GM20431 (cell line): ENCODE measurements at regions not wholly inside any gene's neighbourhood (a gene's known extent, or its start where the extent isn't known, plus 50 kb on each side); places are given as distances from the start of the nearest gene placed in this dataset.

Experiments
- in situ Hi-C: fragments of 300-500 bp; cut with MseI, MboI; formaldehyde crosslinking; loops from one replicate; pipeline ENCODE4 v1.15.0; 2020; ENCODE audit warnings: low sequenced_read_pairs; ENCODE audit not compliant: unreplicated experiment

- in situ Hi-C loops: no loop called here
Observed at GRCh38 chr20:12255461-12255970, 337.8 kb downstream of the BTBD3 start.

- in situ Hi-C loops: no loop called here
Observed at GRCh38 chr20:12256806-12257205, 339.1 kb downstream of the BTBD3 start.

GRCh38 chr20:12262747-12263146, 345.1 kb downstream of the BTBD3 start:
- in situ Hi-C loops: no loop called here

- in situ Hi-C loops: no loop called here
Observed at GRCh38 chr20:12264711-12265110, 347.0 kb downstream of the BTBD3 start.

- in situ Hi-C loops: no loop called here
Observed at GRCh38 chr20:12265662-12266061, 348.0 kb downstream of the BTBD3 start.

GRCh38 chr20:12269579-12269978, 351.9 kb downstream of the BTBD3 start:
- in situ Hi-C loops: no loop called here

GRCh38 chr20:12270863-12271262, 353.2 kb downstream of the BTBD3 start:
- in situ Hi-C loops: no loop called here

GRCh38 chr20:12276011-12276673, 358.4 kb downstream of the BTBD3 start:
- in situ Hi-C loops: no loop called here

GRCh38 chr20:12287575-12287974, 369.9 kb downstream of the BTBD3 start:
- in situ Hi-C loops: no loop called here

GRCh38 chr20:12289465-12289864, 371.8 kb downstream of the BTBD3 start:
- in situ Hi-C loops: no loop called here

- in situ Hi-C loops: no loop called here
Observed at GRCh38 chr20:12291386-12291785, 373.7 kb downstream of the BTBD3 start.

- in situ Hi-C loops: no loop called here
Observed at GRCh38 chr20:12293900-12294299, 376.2 kb downstream of the BTBD3 start.

GRCh38 chr20:12294678-12295077, 377.0 kb downstream of the BTBD3 start:
- in situ Hi-C loops: no loop called here

GRCh38 chr20:12305188-12305950, 387.7 kb downstream of the BTBD3 start:
- in situ Hi-C loops: no loop called here

- in situ Hi-C loops: no loop called here
Observed at GRCh38 chr20:12306107-12306506, 388.4 kb downstream of the BTBD3 start.

- in situ Hi-C loops: no loop called here
Observed at GRCh38 chr20:12311094-12311865, 393.6 kb downstream of the BTBD3 start.

- in situ Hi-C loops: no loop called here
Observed at GRCh38 chr20:12315652-12316051, 398.0 kb downstream of the BTBD3 start.

- in situ Hi-C loops: no loop called here
Observed at GRCh38 chr20:12316794-12317193, 399.1 kb downstream of the BTBD3 start.

GRCh38 chr20:12317433-12317832, 399.7 kb downstream of the BTBD3 start:
- in situ Hi-C loops: no loop called here

- in situ Hi-C loops: no loop called here
Observed at GRCh38 chr20:12318043-12318442, 400.4 kb downstream of the BTBD3 start.

- in situ Hi-C loops: no loop called here
Observed at GRCh38 chr20:12321736-12322135, 404.0 kb downstream of the BTBD3 start.
